ENCODE measurements at regions not wholly inside any gene's neighbourhood (a gene's known extent, or its start where the extent isn't known, plus 50 kb on each side); places are given as distances from the start of the nearest gene placed in this dataset.

GRCh38 chr11:69588270-69588669, 52.7 kb upstream of the CCND1 start:
- TF ChIP-seq CTCF (IDR thresholded peaks at IDR 0.05; ENCODE audit: low read depth, low read length) (no peak), POLR2A (IDR thresholded peaks at IDR 0.05; ENCODE audit: extremely low read depth, insufficient read length) (no peak), MYC (IDR thresholded peaks at IDR 0.05; ENCODE audit: low read depth, low read length) (no peak)
